DOHH2 (cell line): ENCODE measurements at regions not wholly inside any gene's neighbourhood (a gene's known extent, or its start where the extent isn't known, plus 50 kb on each side); places are given as distances from the start of the nearest gene placed in this dataset.

Source experiments
- EZH2phosphoT487 ChIP-seq: fragments of 200-600 bp; sonication (generic); IDR thresholded peaks from 2 replicates; pipeline ENCODE4 v1.6.1; 2017; ENCODE audit warnings: borderline replicate concordance, mild to moderate bottlenecking, antibody characterized with exemption, low read length, moderate library complexity, mixed read lengths
- TF ChIP-seq, protein P1 (sequence below): fragments of 200-600 bp; sonication (generic); IDR thresholded peaks from one replicate; pipeline ENCODE4 v1.5.1; 2014; ENCODE audit warnings: antibody characterized with exemption, mild to moderate bottlenecking, low read depth, low read length; ENCODE audit not compliant: poor library complexity, severe bottlenecking

DNA sequence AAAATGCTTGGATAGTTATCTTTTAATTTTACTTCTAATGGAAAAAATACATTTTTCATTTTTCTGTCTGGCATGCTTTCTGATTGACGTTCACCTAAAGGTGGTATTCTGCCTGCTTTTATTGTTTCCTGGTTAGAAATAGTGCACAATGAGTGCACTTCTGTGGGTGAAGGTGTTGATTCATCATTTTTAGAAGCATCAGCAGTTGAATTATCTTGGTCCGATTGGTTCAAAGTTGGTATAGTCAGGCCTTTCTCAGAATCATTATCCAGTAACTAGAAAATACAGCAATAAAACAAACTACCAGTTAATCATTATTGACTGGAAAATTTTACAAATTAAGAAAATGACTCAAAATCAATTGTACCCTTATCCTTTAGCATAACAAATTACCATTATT is 84.5 kb downstream of the STRADB start:
- TF ChIP-seq, protein P1, sequence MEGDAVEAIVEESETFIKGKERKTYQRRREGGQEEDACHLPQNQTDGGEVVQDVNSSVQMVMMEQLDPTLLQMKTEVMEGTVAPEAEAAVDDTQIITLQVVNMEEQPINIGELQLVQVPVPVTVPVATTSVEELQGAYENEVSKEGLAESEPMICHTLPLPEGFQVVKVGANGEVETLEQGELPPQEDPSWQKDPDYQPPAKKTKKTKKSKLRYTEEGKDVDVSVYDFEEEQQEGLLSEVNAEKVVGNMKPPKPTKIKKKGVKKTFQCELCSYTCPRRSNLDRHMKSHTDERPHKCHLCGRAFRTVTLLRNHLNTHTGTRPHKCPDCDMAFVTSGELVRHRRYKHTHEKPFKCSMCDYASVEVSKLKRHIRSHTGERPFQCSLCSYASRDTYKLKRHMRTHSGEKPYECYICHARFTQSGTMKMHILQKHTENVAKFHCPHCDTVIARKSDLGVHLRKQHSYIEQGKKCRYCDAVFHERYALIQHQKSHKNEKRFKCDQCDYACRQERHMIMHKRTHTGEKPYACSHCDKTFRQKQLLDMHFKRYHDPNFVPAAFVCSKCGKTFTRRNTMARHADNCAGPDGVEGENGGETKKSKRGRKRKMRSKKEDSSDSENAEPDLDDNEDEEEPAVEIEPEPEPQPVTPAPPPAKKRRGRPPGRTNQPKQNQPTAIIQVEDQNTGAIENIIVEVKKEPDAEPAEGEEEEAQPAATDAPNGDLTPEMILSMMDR = no peak
- no peak for TF ChIP-seq EZH2phosphoT487
